CD14-positive monocyte (primary cell): ENCODE measurements at regions not wholly inside any gene's neighbourhood (a gene's known extent, or its start where the extent isn't known, plus 50 kb on each side); places are given as distances from the start of the nearest gene placed in this dataset.

ENCODE experiments used
- DNase-seq, 3 donors: peaks; one replicate each; pipeline ENCODE4 v3.0.0-alpha.2; 2011 to 2022
- H2AFZ ChIP-seq: 2 replicates; pipeline ENCODE4 v1.6.0; 2012; ENCODE audit warnings: mild to moderate bottlenecking, low read depth, low read length, inconsistent platforms; ENCODE audit not compliant: insufficient read depth, poor library complexity, severe bottlenecking
- H3K27ac ChIP-seq, 2 donors: 1 replicate in 1 of 2; 2 replicates in 1 of 2; pipeline ENCODE4 v1.5.1; 2012 to 2013; ENCODE audit warnings: low read length in 2 of 2, control low read depth in 1 of 2, inconsistent platforms in 1 of 2, low read depth in 1 of 2, mild to moderate bottlenecking in 1 of 2
- H3K27me3 ChIP-seq, 2 donors: one replicate each; pipeline versions ENCODE4 v1.6.0 to v1.6.1; 2011 to 2013; ENCODE audit warnings: low read length in 2 of 2; ENCODE audit not compliant: control insufficient read depth in 2 of 2, insufficient read depth in 2 of 2
- H3K36me3 ChIP-seq, 2 donors: replicated peaks in 1 of 2; 1 replicate in 1 of 2; 2 replicates in 1 of 2; pipeline versions ENCODE4 v1.5.1 to v1.6.1; 2012 to 2013; ENCODE audit warnings: low read length in 2 of 2, control low read depth in 1 of 2, inconsistent platforms in 1 of 2, mild to moderate bottlenecking in 1 of 2; ENCODE audit not compliant: insufficient read depth in 2 of 2, control insufficient read depth in 1 of 2
- H3K4me1 ChIP-seq, 2 donors: 1 replicate in 1 of 2; 2 replicates in 1 of 2; pipeline versions ENCODE4 v1.5.1 to v1.6.1; 2012 to 2013; ENCODE audit warnings: low read length in 2 of 2, control low read depth in 1 of 2, inconsistent platforms in 1 of 2, mild to moderate bottlenecking in 1 of 2, moderate library complexity in 1 of 2; ENCODE audit not compliant: insufficient read depth in 2 of 2, control insufficient read depth in 1 of 2
- H3K4me2 ChIP-seq: replicated peaks from 2 replicates; pipeline ENCODE3; 2012; ENCODE audit warnings: low read length, moderate library complexity, mild to moderate bottlenecking; ENCODE audit not compliant: poor library complexity, severe bottlenecking; ENCODE audit errors: extremely low read depth
- H3K4me3 ChIP-seq, 3 experiments: fragments of 200-600 bp in 1 of 3; sonication (generic) in 1 of 3; replicated peaks in 1 of 3; 1 replicate in 2 of 3; 2 replicates in 1 of 3; pipeline ENCODE4 v1.5.1; 2011 to 2013; ENCODE audit warnings: low read length in 3 of 3, mild to moderate bottlenecking in 3 of 3, control low read depth in 2 of 3, low read depth in 2 of 3, inconsistent platforms in 1 of 3, moderate library complexity in 1 of 3
- H3K79me2 ChIP-seq: 2 replicates; pipeline ENCODE4 v1.6.0; 2012; ENCODE audit warnings: mild to moderate bottlenecking, control low read depth, inconsistent platforms, low read length, moderate library complexity; ENCODE audit not compliant: insufficient read depth
- H3K9ac ChIP-seq: 2 replicates; pipeline ENCODE4 v1.6.0; 2017; ENCODE audit warnings: low read length, mild to moderate bottlenecking; ENCODE audit not compliant: insufficient read depth, poor library complexity, severe bottlenecking
- H3K9me3 ChIP-seq, 2 donors: replicated peaks in 1 of 2; 1 replicate in 1 of 2; 2 replicates in 1 of 2; pipeline versions ENCODE4 v1.5.1 to v1.6.1; 2012 to 2013; ENCODE audit warnings: low read length in 2 of 2, control low read depth in 1 of 2; ENCODE audit not compliant: control insufficient read depth in 1 of 2, insufficient read depth in 1 of 2
- H4K20me1 ChIP-seq: 2 replicates; pipeline ENCODE4 v1.6.0; 2012; ENCODE audit warnings: mild to moderate bottlenecking, low read length, control low read depth, moderate library complexity; ENCODE audit not compliant: insufficient read depth
- H3K27ac Mint-ChIP-seq, 7 donors: one replicate each; pipeline ENCODE4 v1.8.0; 2020; ENCODE audit warnings: mild to moderate bottlenecking in 7 of 7, mixed read lengths in 7 of 7, moderate library complexity in 6 of 7, inconsistent platforms in 2 of 7
- H3K27me3 Mint-ChIP-seq, 3 donors: one replicate each; pipeline ENCODE4 v1.8.0; 2021 to 2022; ENCODE audit warnings: low read depth in 3 of 3, mild to moderate bottlenecking in 3 of 3, mixed read lengths in 3 of 3, moderate library complexity in 3 of 3, inconsistent platforms in 1 of 3
- H3K36me3 Mint-ChIP-seq, 2 donors: one replicate each; pipeline ENCODE4 v1.8.0; 2020; ENCODE audit warnings: mixed read lengths in 2 of 2, inconsistent platforms in 1 of 2, mild to moderate bottlenecking in 1 of 2
- H3K4me1 Mint-ChIP-seq: one replicate; pipeline ENCODE4 v1.8.0; 2020; ENCODE audit warnings: mild to moderate bottlenecking, mixed read lengths
- H3K4me3 Mint-ChIP-seq, 2 donors: one replicate each; pipeline ENCODE4 v1.8.0; 2020; ENCODE audit warnings: mild to moderate bottlenecking in 2 of 2, mixed read lengths in 2 of 2, moderate library complexity in 1 of 2
- H3K9me3 Mint-ChIP-seq, 7 donors: one replicate each; pipeline ENCODE4 v1.8.0; 2020 to 2022; ENCODE audit warnings: mixed read lengths in 7 of 7, mild to moderate bottlenecking in 6 of 7, moderate library complexity in 6 of 7, inconsistent platforms in 2 of 7
- CTCF ChIP-seq: fragments of 200-600 bp; IDR thresholded peaks from one replicate; pipeline ENCODE4 v1.8.0; 2022; ENCODE audit warnings: antibody characterized with exemption, mild to moderate bottlenecking
- WGBS: methylation state at CpG from one replicate; pipeline ENCODE4 v1.1.5; 2013; ENCODE audit warnings: missing lambda C conversion rate; ENCODE audit not compliant: insufficient coverage; 5-methylcytosine and 5-hydroxymethylcytosine counted together
- intact Hi-C, 2 donors: fragments of 100-400 bp; cut with micrococcal nuclease; formaldehyde crosslinking; loops; one replicate each; pipeline versions ENCODE4 v1.15.0 to v1.15.1; 2023

- no peaks in the 10 kb centered on the region for H3K27me3 ChIP-seq
- H3K27ac Mint-ChIP-seq, result no peak overlapping the region
- no peak overlapping the region for H2AFZ ChIP-seq
- intact Hi-C loops, result no loop called here
- WGBS, result no CpG with 5 or more reads among the region's 1 CpG
- H4K20me1 ChIP-seq, result no peaks in the 10 kb centered on the region
- no peak overlapping the region for H3K4me3 ChIP-seq
- TF ChIP-seq CTCF, result no peak
- H3K79me2 ChIP-seq, result no peaks in the 10 kb centered on the region
- no peaks in the 10 kb centered on the region for H3K4me1 ChIP-seq
- no peak overlapping the region for H3K27ac ChIP-seq
- H3K4me2 ChIP-seq, result no peak overlapping the region
- peaks cover 3 to 11% (median 4%) of the 10 kb centered on the region in 3 donors for H3K27me3 Mint-ChIP-seq
- H3K36me3 Mint-ChIP-seq, result no peaks in the 10 kb centered on the region
- H3K4me1 Mint-ChIP-seq, result no peaks in the 10 kb centered on the region
- peaks cover 2 to 18% (median 8%) of the 10 kb centered on the region in 7 donors for H3K9me3 Mint-ChIP-seq
- H3K9me3 ChIP-seq, result peaks cover 0 to 14% of the 10 kb centered on the region in 2 donors
- H3K4me3 Mint-ChIP-seq, result no peak overlapping the region
- DNase-seq, result no peak
- no peak overlapping the region for H3K9ac ChIP-seq
- no peaks in the 10 kb centered on the region for H3K36me3 ChIP-seq
Observed at GRCh38 chr2:134078354-134078753, 175.5 kb upstream of the MGAT5 start.

GRCh38 chr2:134079373-134079772 lies 174.5 kb upstream of the MGAT5 start:
- no peak for TF ChIP-seq CTCF
- Histone ChIP-seq H3K27ac (no peak overlapping the region), H3K4me2 (no peak overlapping the region), H3K9me3 (peaks cover 0 to 14% of the 10 kb centered on the region in 2 donors), H2AFZ (no peak overlapping the region), H3K79me2 (no peaks in the 10 kb centered on the region), H3K27me3 (no peaks in the 10 kb centered on the region), H3K9ac (no peak overlapping the region), H3K36me3 (no peaks in the 10 kb centered on the region), H3K4me3 (no peak overlapping the region), H3K4me1 (no peaks in the 10 kb centered on the region), H4K20me1 (no peaks in the 10 kb centered on the region)
- H3K36me3 Mint-ChIP-seq, result no peaks in the 10 kb centered on the region
- H3K27me3 Mint-ChIP-seq, result peaks cover 3 to 8% (median 5%) of the 10 kb centered on the region in 3 donors
- H3K4me3 Mint-ChIP-seq, result no peak overlapping the region
- no peaks in the 10 kb centered on the region for H3K4me1 Mint-ChIP-seq
- 84% methylated on average over 4 of the region's 4 CpGs for WGBS
- H3K9me3 Mint-ChIP-seq, result peaks cover 2 to 18% (median 8%) of the 10 kb centered on the region in 7 donors
- DNase-seq, result no peak
- no peak overlapping the region for H3K27ac Mint-ChIP-seq
- intact Hi-C loops, result no loop called here
